NOMO-1 (cell line): ENCODE measurements at regions not wholly inside any gene's neighbourhood (a gene's known extent, or its start where the extent isn't known, plus 50 kb on each side); places are given as distances from the start of the nearest gene placed in this dataset.

ENCODE experiments used
- DNase-seq, 2 experiments: peaks; one replicate each; lab custom pipeline; 2025; ENCODE audit not compliant: unreplicated experiment in 2 of 2; lab: John Stamatoyannopoulos, UW

- DNase-seq: no peak
Observed at GRCh38 chr9:84575705-84576104, 93.8 kb upstream of the NTRK2 start.

DNA sequence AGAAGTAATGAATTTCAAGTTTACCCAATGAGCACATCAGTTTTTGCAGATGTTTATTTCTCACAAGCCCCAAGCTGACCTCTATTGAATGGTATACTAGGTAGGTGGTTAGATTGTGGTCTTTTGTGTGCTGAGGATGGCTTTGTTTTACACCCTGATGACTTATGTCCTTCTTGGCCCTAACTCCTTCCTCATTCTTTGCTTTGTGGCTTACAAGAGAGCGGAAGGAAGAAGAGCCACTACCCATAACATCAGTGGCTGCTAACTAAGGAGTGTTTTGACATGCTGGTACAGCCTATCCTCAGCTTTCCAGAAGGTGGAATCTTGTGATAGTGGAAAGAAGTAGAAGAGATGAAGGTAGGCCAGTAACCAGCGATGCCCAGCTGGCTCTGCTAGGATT, 85.7 kb upstream of the NTRK2 start:
- peak; percentile 55 to 75 for DNase-seq

GRCh38 chr9:84586662-84587061, 82.9 kb upstream of the NTRK2 start:
- DNase-seq: no peak

- peak in 1 of 2 experiments; percentile 17 for DNase-seq
Observed at GRCh38 chr9:84587153-84587552, 82.4 kb upstream of the NTRK2 start.

DNA sequence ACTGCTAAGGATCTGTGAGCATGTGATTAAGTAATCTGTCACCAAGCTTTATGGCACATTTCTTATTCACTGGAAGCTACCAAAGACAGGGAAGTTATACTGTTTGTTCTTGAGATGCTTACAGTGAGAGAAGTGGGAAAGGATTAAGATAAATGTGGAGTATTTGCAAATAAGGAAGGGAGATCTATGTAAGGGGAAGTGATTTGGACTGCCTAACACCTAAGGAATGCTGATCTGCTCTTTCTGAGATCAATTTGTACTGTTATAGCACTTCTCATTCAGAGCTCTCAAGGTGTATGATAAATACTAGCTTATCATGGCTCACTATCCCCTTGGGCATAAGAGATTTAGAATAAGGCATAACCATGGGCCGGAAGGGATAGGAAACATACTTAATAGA, 80.0 kb upstream of the NTRK2 start:
- no peak for DNase-seq

GRCh38 chr9:84590706-84591105, 78.8 kb upstream of the NTRK2 start:
- DNase-seq: no peak

DNA sequence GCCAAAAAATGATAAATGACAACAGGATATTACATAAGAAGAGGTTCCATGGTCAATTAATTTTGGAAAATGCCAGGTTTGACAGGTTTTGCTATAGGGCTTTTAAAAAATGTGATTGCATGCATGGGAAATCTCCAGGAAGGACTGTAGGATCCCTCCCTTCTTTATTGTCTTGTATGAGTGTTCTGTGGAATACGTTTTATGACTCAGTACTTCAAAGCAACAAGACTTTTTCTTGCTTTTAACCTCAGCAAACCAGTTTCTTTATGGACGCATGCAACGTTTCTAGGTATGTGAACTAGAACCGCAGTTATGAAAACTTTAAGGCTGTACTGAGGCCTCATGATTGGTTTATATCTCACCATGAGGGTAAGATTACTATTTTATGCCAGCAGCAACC, 76.6 kb upstream of the NTRK2 start:
- DNase-seq: no peak

- DNase-seq: no peak
Observed at GRCh38 chr9:84593352-84593751, 76.2 kb upstream of the NTRK2 start.

GRCh38 chr9:84597131-84597530, 72.4 kb upstream of the NTRK2 start:
- DNase-seq: peak; percentile 71 to 81

GRCh38 chr9:84598921-84599636, 70.5 kb upstream of the NTRK2 start:
- no peak for DNase-seq

- no peak for DNase-seq
Observed at GRCh38 chr9:84600739-84601138, 68.8 kb upstream of the NTRK2 start.

- no peak for DNase-seq
Observed at GRCh38 chr9:84604223-84604622, 65.3 kb upstream of the NTRK2 start.

DNA sequence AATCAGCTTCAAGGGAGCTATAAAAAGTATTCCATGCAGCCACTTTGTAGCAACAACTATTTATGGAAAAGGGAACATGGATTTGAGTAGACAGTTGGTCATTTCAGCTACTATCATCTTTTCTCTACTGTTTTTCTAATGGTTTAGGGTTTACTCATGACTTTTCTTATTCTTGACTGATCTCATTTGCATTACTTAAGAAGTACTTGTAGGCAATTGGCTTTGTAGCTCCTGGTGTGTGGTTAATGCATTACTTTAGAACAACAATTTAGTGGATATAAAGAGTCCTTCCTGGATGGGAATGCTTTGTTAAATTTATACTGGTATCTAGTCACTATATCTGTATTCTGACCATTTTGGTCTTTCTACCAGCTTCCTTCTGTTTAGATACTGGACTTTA, 59.8 kb upstream of the NTRK2 start:
- no peak for DNase-seq

- no peak for DNase-seq
Observed at GRCh38 chr9:84613431-84613830, 56.1 kb upstream of the NTRK2 start.

GRCh38 chr9:84615544-84615943, 54.0 kb upstream of the NTRK2 start:
- peak; percentile 25 to 71 for DNase-seq

DNA sequence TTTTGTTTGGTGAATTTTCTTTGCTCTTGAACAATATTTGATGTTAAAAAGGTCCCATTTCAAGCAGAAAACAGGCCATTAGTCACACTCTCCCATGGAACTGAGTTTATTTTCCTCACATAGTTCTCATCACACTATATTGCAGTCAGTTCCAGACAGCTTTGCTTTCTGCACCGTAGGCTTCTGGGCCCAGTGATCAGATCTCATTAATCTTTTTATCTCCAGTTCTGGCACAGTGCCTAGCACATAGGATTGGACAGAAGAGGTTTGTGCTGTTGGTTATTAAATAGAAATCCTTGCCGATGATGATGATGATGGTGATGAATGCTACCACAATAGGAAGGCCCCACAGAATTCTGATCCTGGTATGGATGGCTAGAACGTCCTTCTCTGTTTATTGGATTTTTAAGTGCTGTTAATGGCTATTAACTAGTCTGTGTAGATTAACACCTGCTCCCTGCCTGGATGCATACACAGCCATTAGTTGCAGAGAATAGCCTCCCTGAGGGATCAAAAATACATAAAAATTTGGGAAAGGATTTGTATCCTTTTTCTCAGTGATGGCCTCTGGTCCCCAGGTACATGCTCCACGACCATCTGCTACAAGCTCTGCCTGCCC, 52.0 kb upstream of the NTRK2 start:
- DNase-seq: no peak
